Fibroblast of skin of abdomen (primary cell): ENCODE measurements at regions not wholly inside any gene's neighbourhood (a gene's known extent, or its start where the extent isn't known, plus 50 kb on each side); places are given as distances from the start of the nearest gene placed in this dataset.
"Not testable (repeated sequence)": the region's sequence is repeated elsewhere in the genome, so short reads cannot be mapped to it uniquely, and the experiment has no call there.

ENCODE experiments used
- DNase-seq: peaks from one replicate; pipeline ENCODE4 v3.0.0-alpha.2; 2013

GRCh38 chr17:70375406-70375805, 206.1 kb downstream of the KCNJ2 start:
- no peak for DNase-seq

GRCh38 chr17:70375813-70376770, 206.8 kb downstream of the KCNJ2 start:
- DNase-seq = no peak

GRCh38 chr17:70377654-70378053, 208.3 kb downstream of the KCNJ2 start:
- DNase-seq = no peak

DNA sequence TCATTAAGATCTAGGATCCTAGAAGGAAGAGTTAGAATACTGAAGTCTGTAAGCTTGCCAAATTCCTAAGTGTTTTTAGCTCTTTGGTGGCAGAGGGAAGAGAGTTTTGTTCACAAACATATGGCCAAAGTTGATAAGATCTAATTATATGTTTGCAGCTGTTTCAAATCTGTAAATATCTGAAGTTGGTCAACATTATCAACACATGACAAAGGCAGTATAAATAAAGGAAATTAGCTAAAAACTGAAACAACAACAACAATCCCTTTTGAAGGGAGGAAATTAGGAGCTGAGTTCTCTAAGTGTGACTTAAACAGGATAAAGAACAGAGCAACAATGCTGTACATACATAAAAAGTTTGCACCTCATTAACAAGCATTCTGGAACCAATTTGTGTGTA, 208.7 kb downstream of the KCNJ2 start:
- DNase-seq = no peak

GRCh38 chr17:70379945-70380344, 210.6 kb downstream of the KCNJ2 start:
- DNase-seq = no peak

DNA sequence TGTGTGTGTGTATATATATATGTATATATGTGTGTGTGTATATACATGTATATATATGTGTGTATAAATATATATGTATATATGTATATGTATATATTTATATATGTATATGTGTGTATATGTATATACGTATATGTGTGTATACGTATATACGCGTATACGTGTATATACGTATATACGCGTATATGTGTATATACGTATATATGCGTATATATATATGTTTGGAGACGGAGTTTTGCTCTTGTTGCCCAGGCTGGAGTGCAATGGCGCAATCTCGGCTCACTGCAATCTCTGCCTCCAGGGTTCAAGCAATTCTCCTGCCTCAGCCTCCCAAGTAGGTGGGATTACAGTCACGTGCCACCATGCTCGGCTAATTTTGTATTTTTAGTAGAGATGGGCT, 212.6 kb downstream of the KCNJ2 start:
- not testable (repeated sequence) for DNase-seq

- no peak for DNase-seq
Measured at GRCh38 chr17:70388326-70388725, 219.0 kb downstream of the KCNJ2 start.

DNA sequence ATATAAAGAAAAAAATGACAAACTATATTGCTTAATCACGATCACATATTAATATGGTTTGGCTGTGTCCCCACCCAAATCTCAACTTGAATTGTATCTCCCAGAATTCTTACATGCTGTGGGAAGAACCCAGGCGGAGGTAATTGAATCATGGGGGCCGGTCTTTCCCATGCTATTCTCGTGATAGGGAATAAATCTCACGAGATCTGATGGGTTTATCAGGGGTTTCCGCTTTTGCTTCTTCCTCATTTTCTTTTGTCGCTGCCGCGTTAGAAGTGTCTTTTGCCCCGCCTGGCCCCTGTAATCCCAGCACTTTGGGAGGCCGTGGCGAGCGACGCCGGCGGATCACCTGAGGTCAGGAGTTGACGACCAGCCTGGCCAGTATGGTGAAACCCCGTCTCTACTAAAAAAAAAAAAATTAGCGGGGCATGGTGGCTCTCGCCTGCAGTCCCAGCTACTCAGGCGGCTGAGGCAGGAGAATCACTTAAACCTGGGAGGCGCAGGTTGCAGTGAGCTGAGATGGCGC, 220.0 kb downstream of the KCNJ2 start:
- not testable (repeated sequence) for DNase-seq

- DNase-seq = no peak
Measured at GRCh38 chr17:70390049-70390448, 220.7 kb downstream of the KCNJ2 start.

- no peak for DNase-seq
Measured at GRCh38 chr17:70394473-70395232, 225.3 kb downstream of the KCNJ2 start.

GRCh38 chr17:70405492-70406220, 236.3 kb downstream of the KCNJ2 start:
- peak; percentile 95 for DNase-seq

DNA sequence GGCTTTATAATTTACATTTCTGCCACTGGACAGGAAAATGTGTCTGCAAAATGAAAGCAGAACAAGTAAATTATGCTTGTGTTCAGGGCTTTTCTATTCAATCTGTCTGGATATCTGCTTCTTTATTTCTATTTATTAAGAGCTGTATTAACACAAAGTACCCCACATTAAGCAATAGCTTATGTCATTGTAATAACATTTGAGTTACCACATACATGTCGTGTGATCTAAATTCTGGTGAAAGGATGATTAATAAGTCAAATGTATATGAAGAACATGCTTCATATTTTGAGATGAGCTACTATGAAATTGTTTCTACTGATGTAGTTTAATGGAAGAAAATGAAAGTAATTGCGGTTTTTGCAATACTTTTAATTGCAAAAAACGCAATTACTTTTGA, 238.2 kb downstream of the KCNJ2 start:
- peak; percentile 27 for DNase-seq

DNA sequence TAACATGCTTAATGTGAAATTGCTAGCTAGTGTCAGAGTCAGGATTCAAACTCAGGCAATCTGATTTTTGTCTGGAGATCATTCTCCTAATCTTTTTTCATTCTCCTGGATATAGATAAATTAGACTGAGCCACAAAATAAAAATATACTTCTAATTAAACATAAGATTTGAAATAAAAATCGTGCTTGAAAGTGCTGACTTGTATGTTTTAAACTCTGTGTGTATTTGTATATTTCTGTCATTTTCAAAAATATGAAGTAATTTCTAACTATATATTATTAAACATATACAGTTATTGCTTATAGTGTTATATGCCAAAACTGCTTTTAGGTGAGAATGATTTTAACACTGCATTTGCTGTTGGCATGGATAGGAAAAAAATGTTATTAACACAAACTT, 239.4 kb downstream of the KCNJ2 start:
- DNase-seq = no peak

- DNase-seq = no peak
Measured at GRCh38 chr17:70414300-70414699, 245.0 kb downstream of the KCNJ2 start.

- DNase-seq = peak; percentile 47
Measured at GRCh38 chr17:70420861-70421445, 251.6 kb downstream of the KCNJ2 start.

DNA sequence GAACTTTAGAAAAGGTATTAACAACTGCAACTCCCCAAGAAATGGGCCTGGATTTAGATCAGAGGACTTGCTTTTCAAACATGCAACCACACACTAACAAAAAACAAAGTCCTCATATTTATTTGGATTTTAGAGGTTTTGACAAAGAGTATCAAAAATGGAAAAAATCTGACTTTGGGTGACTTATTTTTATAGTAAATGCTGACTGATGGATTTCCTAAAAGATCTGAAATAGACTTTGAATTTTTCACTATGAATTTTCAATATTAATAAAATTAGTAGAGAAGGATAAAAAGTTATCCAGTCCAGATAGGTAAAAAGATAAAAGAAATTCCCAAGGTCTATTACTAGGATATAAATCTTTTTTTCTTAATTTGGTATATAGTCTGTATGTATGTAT, 253.5 kb downstream of the KCNJ2 start:
- DNase-seq = no peak

DNA sequence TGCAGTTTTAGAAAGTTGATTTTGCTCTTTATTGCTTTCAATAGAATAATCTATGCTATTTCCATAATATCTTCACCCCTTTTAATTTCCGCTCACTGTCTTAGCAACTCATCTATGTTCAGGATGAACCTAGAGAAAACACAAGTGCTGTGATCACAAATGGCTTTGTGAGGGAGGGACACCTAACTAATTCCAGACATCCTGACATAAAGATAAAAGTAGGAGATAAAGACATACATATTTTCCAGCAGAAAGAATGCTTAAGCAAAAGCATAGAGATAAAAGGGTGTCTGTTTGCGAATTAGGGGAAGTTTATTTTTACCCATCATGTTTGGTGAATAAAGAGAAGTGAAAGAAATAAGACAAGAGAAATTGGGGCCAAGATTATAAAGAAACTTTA, 254.2 kb downstream of the KCNJ2 start:
- no peak for DNase-seq

DNA sequence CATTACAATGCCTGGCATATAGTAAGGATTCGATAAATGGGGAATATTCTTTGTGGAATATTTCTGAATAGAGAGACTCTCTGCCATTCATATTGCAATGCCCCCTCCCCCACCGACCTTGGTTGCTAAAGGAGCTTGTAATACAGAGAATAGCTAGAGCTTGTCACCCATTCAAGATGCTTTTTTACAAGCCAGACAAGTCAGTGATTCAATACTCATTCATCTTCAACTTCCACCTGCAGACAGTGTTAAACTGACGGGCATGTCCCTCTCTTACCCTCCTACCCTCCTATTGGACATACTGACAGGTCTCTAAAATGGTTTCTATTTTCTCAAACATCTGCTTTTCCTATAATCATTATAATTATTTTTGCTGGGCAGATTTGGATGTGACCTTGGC, 257.4 kb downstream of the KCNJ2 start:
- no peak for DNase-seq

DNA sequence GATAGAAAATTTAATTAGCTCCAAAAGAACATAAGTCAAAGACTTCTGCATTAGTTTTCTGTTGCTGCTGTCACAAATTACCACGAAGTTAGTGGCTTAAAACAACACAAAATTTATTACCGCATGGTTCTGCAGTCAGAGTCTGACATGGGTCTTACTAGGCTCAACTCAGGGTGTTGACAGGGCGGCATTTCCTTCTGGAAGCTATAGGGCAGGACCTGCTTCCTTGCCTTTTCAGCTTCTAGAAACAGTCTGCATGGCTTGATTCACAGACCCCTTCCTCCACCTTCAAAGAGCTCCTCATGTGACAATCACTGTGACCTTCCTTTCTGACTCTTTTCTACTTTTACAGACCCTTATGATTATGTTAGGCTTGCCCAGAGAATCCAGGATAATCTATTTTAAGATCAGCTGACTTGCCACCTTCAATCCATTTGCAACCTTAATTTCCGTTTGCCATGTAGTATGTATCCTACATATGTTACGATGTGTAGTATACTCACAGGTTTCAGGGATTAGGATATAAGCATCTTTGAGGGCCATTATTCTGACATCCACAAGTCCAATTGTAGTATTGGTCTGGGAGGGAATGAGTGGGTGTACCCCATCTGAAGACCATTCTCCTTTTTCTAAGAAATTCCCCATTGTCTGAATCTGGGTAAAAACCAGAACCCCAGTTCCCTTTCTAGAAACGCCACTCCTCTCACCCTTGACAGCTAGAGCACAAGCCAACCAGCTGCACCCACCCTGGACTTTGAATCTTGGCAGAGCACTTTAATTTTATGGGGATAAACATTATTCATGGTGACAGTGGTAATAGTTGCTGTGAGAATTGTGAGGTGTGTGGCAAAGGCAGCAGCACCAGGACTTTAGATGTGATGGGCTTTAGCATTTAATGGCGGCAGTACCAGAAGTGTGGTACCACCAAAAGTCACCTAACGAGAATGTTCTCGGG, 265.5 kb downstream of the KCNJ2 start:
- no peak for DNase-seq

DNA sequence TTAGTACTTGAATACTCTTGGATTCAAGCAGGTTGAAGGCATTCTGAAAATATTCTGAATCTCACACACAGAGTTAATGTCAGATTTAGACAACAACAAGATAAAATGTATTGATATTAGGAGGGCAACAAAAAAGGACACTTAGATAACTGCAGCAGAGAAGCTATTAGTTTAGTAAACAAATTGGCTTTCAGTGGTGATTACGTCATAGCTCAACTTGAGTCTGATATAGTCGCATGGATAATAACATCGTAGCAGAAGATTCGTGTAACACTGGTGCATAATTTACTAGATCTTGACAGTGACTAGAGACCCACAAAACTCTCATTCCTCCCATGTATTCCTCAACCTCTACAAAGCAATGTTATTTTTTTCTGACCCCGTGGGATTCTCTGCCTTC, 268.3 kb downstream of the KCNJ2 start:
- DNase-seq = no peak

GRCh38 chr17:70446446-70446845, 277.1 kb downstream of the KCNJ2 start:
- no peak for DNase-seq
